IPS-20b (cell line): ENCODE measurements at regions not wholly inside any gene's neighbourhood (a gene's known extent, or its start where the extent isn't known, plus 50 kb on each side); places are given as distances from the start of the nearest gene placed in this dataset.

Experiments
- H3K27ac ChIP-seq: one replicate; pipeline ENCODE4 v1.5.1; 2013; ENCODE audit warnings: low read length
- H3K27me3 ChIP-seq: 2 replicates; pipeline ENCODE4 v1.6.1; 2013; ENCODE audit warnings: mild to moderate bottlenecking, low read length, inconsistent platforms; ENCODE audit not compliant: insufficient read depth
- H3K36me3 ChIP-seq: 2 replicates; pipeline ENCODE4 v1.6.1; 2013; ENCODE audit warnings: low read depth, mild to moderate bottlenecking, inconsistent platforms, low read length, moderate library complexity; ENCODE audit not compliant: insufficient read depth
- H3K4me1 ChIP-seq: 2 replicates; pipeline ENCODE4 v1.6.1; 2013; ENCODE audit warnings: mild to moderate bottlenecking, control low read depth, inconsistent platforms, low read length, moderate library complexity; ENCODE audit not compliant: insufficient read depth
- H3K4me3 ChIP-seq: 2 replicates; pipeline ENCODE4 v1.5.1; 2013; ENCODE audit warnings: mild to moderate bottlenecking, low read length, inconsistent platforms
- H3K9ac ChIP-seq: 2 replicates; pipeline ENCODE4 v1.6.1; 2013; ENCODE audit warnings: low read depth, mild to moderate bottlenecking, inconsistent platforms, low read length, moderate library complexity
- H3K9me3 ChIP-seq: 2 replicates; pipeline ENCODE4 v1.6.1; 2013; ENCODE audit warnings: mild to moderate bottlenecking, low read depth, low read length, inconsistent platforms; ENCODE audit not compliant: insufficient read depth

DNA sequence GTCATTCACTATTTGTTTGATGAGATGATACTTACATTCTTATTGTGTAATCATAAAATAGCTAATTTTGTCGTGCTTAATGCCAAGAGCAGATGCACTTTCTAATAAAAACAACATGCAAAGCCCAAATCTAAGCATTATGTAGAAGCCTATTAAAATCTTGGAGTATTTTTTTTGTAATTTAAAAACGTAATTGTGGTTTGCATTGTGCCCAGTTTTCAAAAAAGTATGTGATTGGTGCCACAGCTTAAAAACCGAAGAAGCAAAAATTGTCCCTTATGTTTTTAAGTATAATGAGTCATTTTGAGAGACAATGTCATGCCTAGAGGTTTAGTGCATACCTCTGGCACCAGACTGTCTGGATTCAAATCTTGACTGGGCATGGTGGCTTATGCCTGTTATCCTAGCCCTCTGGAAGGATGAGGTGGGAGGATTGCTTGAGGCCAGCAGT lies 464.8 kb upstream of the RGS6 start:
- H3K9ac ChIP-seq: no peak overlapping the region
- H3K4me1 ChIP-seq: no peaks in the 10 kb centered on the region
- no peaks in the 10 kb centered on the region for H3K27me3 ChIP-seq
- H3K9me3 ChIP-seq: peaks cover 7% of the 10 kb centered on the region; the same call in 1 of the 2 replicates
- H3K4me3 ChIP-seq: no peak overlapping the region
- no peak overlapping the region for H3K27ac ChIP-seq
- no peaks in the 10 kb centered on the region for H3K36me3 ChIP-seq

GRCh38 chr14:71468701-71469100 lies 463.5 kb upstream of the RGS6 start:
- Histone ChIP-seq H3K9ac (no peak overlapping the region), H3K27me3 (no peaks in the 10 kb centered on the region), H3K9me3 (peaks cover 5% of the 10 kb centered on the region; the same call in 1 of the 2 replicates), H3K4me1 (peaks cover 6% of the 10 kb centered on the region; the same call in 1 of the 2 replicates), H3K4me3 (no peak overlapping the region), H3K27ac (no peak overlapping the region), H3K36me3 (no peaks in the 10 kb centered on the region)

- no peak overlapping the region for H3K9ac ChIP-seq
- no peak overlapping the region for H3K4me3 ChIP-seq
- H3K27me3 ChIP-seq: no peaks in the 10 kb centered on the region
- H3K9me3 ChIP-seq: no peaks in the 10 kb centered on the region
- H3K36me3 ChIP-seq: no peaks in the 10 kb centered on the region
- no peak overlapping the region for H3K27ac ChIP-seq
- peaks cover 11% of the 10 kb centered on the region; the same call in 1 of the 2 replicates for H3K4me1 ChIP-seq
Measured at GRCh38 chr14:71469643-71470335, 462.4 kb upstream of the RGS6 start.

DNA sequence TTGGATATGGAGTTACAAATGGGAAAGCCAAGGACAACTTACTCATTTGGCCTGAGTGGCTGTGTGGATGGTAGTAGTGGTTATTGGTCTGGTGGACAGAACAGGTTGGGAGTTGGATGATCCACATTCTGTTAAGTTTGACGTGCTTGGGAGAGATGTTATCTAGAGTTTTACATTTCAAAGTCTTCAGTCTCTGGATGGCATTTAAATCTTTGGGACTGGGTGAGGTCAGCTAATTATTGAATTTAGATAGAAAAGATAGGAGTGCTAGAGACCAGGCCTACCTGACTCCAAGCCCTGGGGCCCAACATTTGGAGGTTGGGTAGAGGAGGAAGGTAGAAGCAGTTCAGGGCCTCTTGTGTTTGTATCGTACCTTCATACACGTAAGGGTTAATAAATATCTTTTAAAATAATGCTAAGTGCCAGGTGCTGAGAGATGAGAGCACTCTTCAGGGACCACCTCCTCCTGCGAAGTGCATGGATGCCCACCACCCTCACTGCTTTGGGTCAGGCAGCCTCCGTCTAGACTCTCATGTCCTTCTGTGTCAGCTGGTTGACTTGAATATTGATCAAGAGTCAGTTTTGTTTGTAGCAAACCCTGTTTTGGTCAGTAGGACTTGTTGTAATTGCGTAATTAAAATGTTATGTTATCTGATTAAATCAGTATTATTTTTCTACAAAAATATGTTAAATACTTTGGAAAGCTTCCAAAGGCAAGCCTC lies 460.4 kb upstream of the RGS6 start:
- Histone ChIP-seq H3K4me1 (peaks cover 11% of the 10 kb centered on the region; the same call in 1 of the 2 replicates), H3K27me3 (no peaks in the 10 kb centered on the region), H3K4me3 (no peak overlapping the region), H3K9ac (no peak overlapping the region), H3K9me3 (no peaks in the 10 kb centered on the region), H3K27ac (no peak overlapping the region), H3K36me3 (no peaks in the 10 kb centered on the region)

DNA sequence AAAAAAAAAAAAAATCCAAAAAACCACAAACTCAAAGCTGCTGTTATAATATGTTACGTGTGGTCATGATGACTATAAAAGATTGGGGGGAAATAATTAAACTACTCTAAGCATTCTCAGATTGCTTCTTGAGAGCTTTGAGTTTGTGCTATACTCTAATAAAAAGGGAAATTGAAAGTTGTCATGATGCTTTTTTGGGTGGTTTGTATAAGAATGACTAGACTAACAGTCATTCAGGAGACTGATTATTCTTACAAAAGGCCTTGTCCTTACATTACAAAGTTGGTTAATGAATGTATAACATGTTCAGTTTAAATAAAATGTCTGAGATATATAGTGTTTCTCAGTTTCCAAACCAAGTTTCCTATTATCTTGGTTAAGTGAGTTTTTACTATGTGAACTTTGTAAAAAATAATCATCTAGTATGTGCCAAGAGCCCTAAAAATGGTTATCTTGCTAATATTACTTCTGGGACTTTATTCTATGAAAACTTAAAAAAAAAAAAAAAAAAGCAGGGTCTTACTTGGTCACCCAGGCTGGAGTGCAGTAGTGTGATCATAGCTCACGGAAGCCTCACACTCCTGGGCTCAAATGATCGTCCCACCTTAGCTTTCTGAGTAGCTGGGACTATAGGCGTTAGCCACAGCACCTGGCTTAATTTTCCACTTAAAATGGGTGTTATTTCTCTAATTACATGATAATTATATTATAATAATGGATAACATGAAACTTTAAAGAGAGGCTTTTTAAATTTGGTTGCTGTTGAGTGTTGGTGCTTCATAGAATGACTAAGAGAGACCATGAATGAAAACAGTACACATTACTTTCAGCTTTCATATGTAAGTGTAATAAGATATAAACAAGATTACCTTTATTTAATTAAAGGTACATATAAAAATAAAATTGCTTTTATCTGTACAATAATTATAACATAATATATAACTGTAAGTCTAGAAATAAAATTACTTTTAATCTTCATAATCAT lies 459.6 kb upstream of the RGS6 start:
- no peaks in the 10 kb centered on the region for H3K9me3 ChIP-seq
- H3K27me3 ChIP-seq: no peaks in the 10 kb centered on the region
- no peak overlapping the region for H3K27ac ChIP-seq
- H3K4me3 ChIP-seq: no peak overlapping the region
- no peaks in the 10 kb centered on the region for H3K36me3 ChIP-seq
- H3K4me1 ChIP-seq: peaks cover 11% of the 10 kb centered on the region; the same call in 1 of the 2 replicates
- H3K9ac ChIP-seq: no peak overlapping the region

GRCh38 chr14:71473843-71474242 lies 458.4 kb upstream of the RGS6 start:
- Histone ChIP-seq H3K4me3 (no peak overlapping the region), H3K4me1 (peaks cover 14% of the 10 kb centered on the region; the same call in 1 of the 2 replicates), H3K27me3 (no peaks in the 10 kb centered on the region), H3K27ac (no peak overlapping the region), H3K9ac (no peak overlapping the region), H3K36me3 (no peaks in the 10 kb centered on the region), H3K9me3 (no peaks in the 10 kb centered on the region)

DNA sequence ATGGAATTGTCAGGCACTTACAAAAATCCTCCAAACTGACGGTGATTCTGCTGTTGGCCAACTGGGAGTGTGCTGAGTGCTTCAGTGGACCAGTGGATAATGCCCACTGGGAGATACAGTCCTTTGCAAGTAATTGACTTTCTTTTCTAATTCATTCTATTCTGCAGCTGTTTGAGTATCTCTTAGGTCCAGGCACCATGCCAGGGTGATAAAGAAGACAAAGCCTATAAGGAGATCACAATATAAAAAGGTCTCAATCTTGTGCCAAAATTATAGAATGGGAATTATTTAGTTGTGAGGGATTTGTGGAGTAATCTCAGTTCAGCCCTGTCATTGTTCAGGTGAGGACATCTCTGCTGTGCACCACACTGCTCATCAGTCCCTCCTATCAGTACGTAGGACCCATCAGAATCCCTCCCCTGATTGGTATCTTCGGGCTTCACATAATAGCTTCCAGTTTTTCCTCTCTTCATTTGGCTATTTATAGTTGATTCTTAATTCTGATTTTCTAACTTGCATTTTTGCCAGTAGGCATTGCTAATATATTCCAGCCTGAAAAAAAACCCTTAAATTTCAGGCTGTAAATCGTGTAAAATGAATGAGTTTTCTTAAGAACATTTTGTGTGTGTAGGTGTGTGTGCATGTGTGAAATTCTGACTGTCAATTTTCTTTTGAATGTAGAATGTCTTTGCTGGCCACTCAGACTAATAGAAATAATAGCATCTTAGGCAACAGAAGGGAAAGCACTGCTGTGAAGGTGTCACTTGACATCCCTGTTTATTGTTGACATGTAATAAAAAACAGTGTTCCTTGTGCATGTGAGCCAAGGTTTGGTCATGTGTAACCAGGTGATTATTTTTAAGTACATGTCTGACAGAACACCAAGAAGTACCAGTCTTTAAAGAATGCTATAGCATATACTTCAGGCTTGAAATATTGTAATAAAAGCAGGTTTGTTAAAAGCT lies 457.6 kb upstream of the RGS6 start:
- Histone ChIP-seq H3K9ac (no peak overlapping the region), H3K27me3 (no peaks in the 10 kb centered on the region), H3K4me1 (peaks cover 14% of the 10 kb centered on the region; the same call in 1 of the 2 replicates), H3K9me3 (no peaks in the 10 kb centered on the region), H3K27ac (no peak overlapping the region), H3K4me3 (no peak overlapping the region), H3K36me3 (no peaks in the 10 kb centered on the region)

- H3K4me3 ChIP-seq: no peak overlapping the region
- no peak overlapping the region for H3K9ac ChIP-seq
- H3K9me3 ChIP-seq: no peaks in the 10 kb centered on the region
- no peaks in the 10 kb centered on the region for H3K27me3 ChIP-seq
- no peak overlapping the region for H3K27ac ChIP-seq
- peaks cover 15% of the 10 kb centered on the region for H3K4me1 ChIP-seq
- no peaks in the 10 kb centered on the region for H3K36me3 ChIP-seq
Measured at GRCh38 chr14:71475916-71476315, 456.3 kb upstream of the RGS6 start.

DNA sequence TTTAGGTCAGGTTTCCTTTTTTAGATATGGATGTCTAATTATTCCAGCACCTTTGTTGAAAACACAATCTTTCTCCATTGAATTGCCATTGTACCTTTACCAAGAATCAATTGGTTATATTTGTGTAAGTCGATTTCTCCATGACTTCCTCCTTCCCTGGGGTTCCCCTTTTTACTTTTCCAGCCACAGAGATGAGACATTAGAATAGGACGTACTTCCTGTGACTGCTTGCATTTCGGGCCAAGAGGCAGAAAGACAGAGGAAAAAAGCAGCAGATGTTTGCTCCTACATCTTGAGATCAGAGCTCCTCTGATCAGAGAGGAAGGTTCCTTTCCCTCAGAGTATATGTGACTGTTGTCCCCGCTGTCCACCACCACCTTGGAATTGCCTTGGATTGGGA lies 453.7 kb upstream of the RGS6 start:
- Histone ChIP-seq H3K9me3 (no peaks in the 10 kb centered on the region), H3K36me3 (no peaks in the 10 kb centered on the region), H3K4me1 (peaks cover 17% of the 10 kb centered on the region), H3K9ac (no peak overlapping the region), H3K4me3 (no peak overlapping the region), H3K27ac (no peak overlapping the region), H3K27me3 (no peaks in the 10 kb centered on the region)

DNA sequence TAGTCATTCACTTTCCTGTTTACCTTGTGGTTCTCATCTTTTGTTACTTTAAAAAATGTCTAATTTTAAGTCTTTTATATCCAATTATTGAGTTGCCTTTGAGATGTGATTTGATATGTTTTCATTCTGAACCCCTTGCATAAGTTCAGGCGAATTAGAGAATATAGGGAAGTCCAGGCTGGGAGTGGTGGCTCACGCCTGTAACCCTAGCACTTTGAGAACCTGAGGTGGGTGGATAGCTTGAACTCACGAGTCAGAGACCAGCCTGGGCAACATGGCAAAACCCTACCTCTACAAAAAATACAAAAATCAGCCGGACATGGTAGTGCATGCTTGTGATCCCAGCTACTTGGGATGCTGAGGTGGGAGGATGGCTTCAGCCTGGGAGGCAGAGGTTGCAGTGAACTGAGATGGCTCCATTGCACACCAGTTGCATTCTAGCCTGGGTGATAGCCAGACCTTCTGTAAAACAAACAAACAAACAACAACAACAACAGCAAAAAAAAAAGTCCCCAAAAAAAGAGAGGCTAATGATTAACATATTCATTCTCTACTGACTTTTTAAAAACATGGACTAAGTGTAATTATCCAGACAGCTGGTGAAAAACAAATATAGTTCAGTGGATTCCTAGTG lies 451.1 kb upstream of the RGS6 start:
- Histone ChIP-seq H3K9me3 (no peaks in the 10 kb centered on the region), H3K9ac (no peak overlapping the region; the same call in 1 of the 2 replicates), H3K27me3 (no peaks in the 10 kb centered on the region), H3K27ac (no peak overlapping the region), H3K4me1 (peaks cover 11% of the 10 kb centered on the region), H3K36me3 (no peaks in the 10 kb centered on the region), H3K4me3 (no peak overlapping the region)
